Fibroblast of lung (primary cell): ENCODE measurements at regions not wholly inside any gene's neighbourhood (a gene's known extent, or its start where the extent isn't known, plus 50 kb on each side); places are given as distances from the start of the nearest gene placed in this dataset.

ENCODE experiments used
- DNase-seq, 2 donors: peaks; one replicate each; pipeline versions ENCODE4 v3.0.0 to v3.0.0-alpha.2; 2010; ENCODE audit warnings: low read depth in 2 of 2
- H2AFZ ChIP-seq: 2 replicates; pipeline ENCODE4 v1.5.1; 2012; ENCODE audit warnings: low read length, control low read depth, inconsistent platforms
- H3K27ac ChIP-seq: 2 replicates; pipeline ENCODE4 v1.5.1; 2011; ENCODE audit warnings: low read length, control low read depth; ENCODE audit not compliant: insufficient read depth
- H3K27me3 ChIP-seq: 2 replicates; pipeline ENCODE4 v1.5.1; 2011; ENCODE audit warnings: mild to moderate bottlenecking, low read length; ENCODE audit not compliant: control insufficient read depth, insufficient read depth
- H3K36me3 ChIP-seq: 2 replicates; pipeline ENCODE4 v1.5.1; 2011; ENCODE audit warnings: low read length; ENCODE audit not compliant: control insufficient read depth, insufficient read depth
- H3K4me1 ChIP-seq: 2 replicates; pipeline ENCODE4 v1.5.1; 2011; ENCODE audit warnings: low read length; ENCODE audit not compliant: control insufficient read depth, insufficient read depth; ENCODE audit errors: extremely low read depth
- H3K4me2 ChIP-seq: 2 replicates; pipeline ENCODE4 v1.5.1; 2011; ENCODE audit warnings: low read length, control low read depth; ENCODE audit not compliant: insufficient read depth; ENCODE audit errors: extremely low read depth
- H3K4me3 ChIP-seq, 4 experiments: fragments of 200-600 bp in 1 of 4; sonication (generic) in 1 of 4; replicated peaks in 1 of 4; 2 replicates each; pipeline ENCODE4 v1.5.1; 2011 to 2016; ENCODE audit warnings: low read length in 4 of 4, low read depth in 3 of 4, mild to moderate bottlenecking in 3 of 4, control low read depth in 2 of 4, inconsistent platforms in 1 of 4, mixed read lengths in 1 of 4; ENCODE audit not compliant: insufficient read depth in 1 of 4; ENCODE audit errors: control extremely low read depth in 1 of 4
- H3K79me2 ChIP-seq: 2 replicates; pipeline ENCODE4 v1.5.1; 2012; ENCODE audit warnings: mild to moderate bottlenecking, low read length, inconsistent platforms; ENCODE audit not compliant: control insufficient read depth, insufficient read depth
- H3K9ac ChIP-seq: 2 replicates; pipeline ENCODE4 v1.5.1; 2011; ENCODE audit warnings: mild to moderate bottlenecking, low read length, control low read depth; ENCODE audit not compliant: insufficient read depth
- H3K9me3 ChIP-seq: 2 replicates; pipeline ENCODE4 v1.5.1; 2012; ENCODE audit warnings: low read depth, low read length; ENCODE audit not compliant: control insufficient read depth, insufficient read depth
- H4K20me1 ChIP-seq: 2 replicates; pipeline ENCODE4 v1.5.1; 2011; ENCODE audit warnings: low read length; ENCODE audit not compliant: control insufficient read depth, insufficient read depth; ENCODE audit errors: extremely low read depth
- CTCF ChIP-seq, 2 donors: IDR thresholded peaks in 1 of 2; conservative IDR thresholded peaks in 1 of 2; 1 replicate in 1 of 2; 2 replicates in 1 of 2; pipeline ENCODE4 v1.5.1; 2011 to 2012; ENCODE audit warnings: low read length in 2 of 2, control low read depth in 1 of 2, inconsistent platforms in 1 of 2, low read depth in 1 of 2, mild to moderate bottlenecking in 1 of 2
- EZH2 ChIP-seq: IDR thresholded peaks from 2 replicates; pipeline ENCODE4 v1.5.1; 2012; ENCODE audit warnings: low read length, control low read depth, mild to moderate bottlenecking; ENCODE audit errors: missing control alignments

DNA sequence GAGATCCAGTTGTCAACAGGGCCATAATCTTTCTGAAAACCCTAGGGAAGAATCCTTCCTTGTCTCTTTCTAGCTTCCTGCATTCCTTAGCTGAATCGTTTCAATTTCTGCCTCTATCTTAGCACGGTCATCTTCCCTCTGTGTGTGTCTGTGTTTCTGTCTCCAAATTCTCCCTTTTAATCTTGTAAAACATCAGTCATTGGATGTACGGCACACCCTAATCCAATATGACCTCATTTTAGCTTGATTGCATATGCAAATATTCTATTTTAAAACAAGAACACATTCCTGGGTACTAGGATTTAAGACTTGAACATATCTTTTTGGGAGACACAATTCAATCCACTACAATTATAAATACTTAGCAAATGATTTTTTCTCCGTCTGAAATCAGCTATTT is 600.3 kb downstream of the GBE1 start:
- no peak overlapping the region for H3K4me2 ChIP-seq
- no peak overlapping the region for H3K4me3 ChIP-seq
- no peaks in the 10 kb centered on the region for H3K4me1 ChIP-seq
- H4K20me1 ChIP-seq = no peaks in the 10 kb centered on the region
- no peak for DNase-seq
- H3K9me3 ChIP-seq = no peaks in the 10 kb centered on the region
- H3K36me3 ChIP-seq = no peaks in the 10 kb centered on the region
- no peak overlapping the region for H3K9ac ChIP-seq
- H2AFZ ChIP-seq = no peak overlapping the region
- no peak overlapping the region for H3K27ac ChIP-seq
- no peaks in the 10 kb centered on the region for H3K27me3 ChIP-seq
- no peak for TF ChIP-seq CTCF (conservative IDR thresholded peaks at IDR 0.05 in 1 of 2, IDR thresholded peaks at IDR 0.05 in 1 of 2; ENCODE audit: low read depth in 1 of 2, low read length in 2 of 2)
- TF ChIP-seq EZH2 = no peak
- H3K79me2 ChIP-seq = no peaks in the 10 kb centered on the region

DNA sequence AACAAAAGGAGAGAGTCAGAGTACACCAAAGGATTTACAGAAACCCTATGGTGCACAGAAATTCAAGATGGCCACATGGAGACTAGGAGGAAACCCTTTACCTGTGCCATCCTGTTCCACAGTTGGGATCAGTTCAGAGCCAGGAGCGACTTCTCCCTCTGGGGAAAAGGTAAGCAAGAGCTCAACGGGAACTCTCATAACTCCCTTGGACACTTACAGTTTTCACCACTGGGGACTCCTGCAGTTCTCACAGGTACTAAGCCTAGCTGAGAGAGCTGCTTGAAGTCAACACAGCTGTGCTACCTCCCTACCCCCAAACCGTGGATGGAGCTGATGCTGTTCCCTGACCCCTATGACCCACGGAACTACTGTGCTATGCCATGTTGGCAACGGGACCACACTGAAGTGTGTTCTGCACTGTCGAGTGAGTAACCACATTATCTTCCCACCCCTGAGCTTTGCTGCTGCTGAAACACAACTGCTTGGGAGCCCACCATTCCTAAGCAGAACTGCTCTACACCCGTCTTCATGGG is 606.8 kb downstream of the GBE1 start:
- Histone ChIP-seq H3K4me3 (no peak overlapping the region), H2AFZ (no peak overlapping the region), H3K27ac (no peak overlapping the region), H3K27me3 (no peaks in the 10 kb centered on the region), H3K36me3 (no peaks in the 10 kb centered on the region), H3K79me2 (no peaks in the 10 kb centered on the region), H3K4me2 (no peak overlapping the region), H4K20me1 (no peaks in the 10 kb centered on the region), H3K4me1 (no peaks in the 10 kb centered on the region), H3K9ac (no peak overlapping the region), H3K9me3 (no peaks in the 10 kb centered on the region)
- TF ChIP-seq EZH2 = no peak
- TF ChIP-seq CTCF (conservative IDR thresholded peaks at IDR 0.05 in 1 of 2, IDR thresholded peaks at IDR 0.05 in 1 of 2; ENCODE audit: low read depth in 1 of 2, low read length in 2 of 2) = no peak
- no peak for DNase-seq

GRCh38 chr3:81152156-81152555 is 609.3 kb downstream of the GBE1 start:
- no peaks in the 10 kb centered on the region for H4K20me1 ChIP-seq
- no peaks in the 10 kb centered on the region for H3K79me2 ChIP-seq
- H3K4me1 ChIP-seq = no peaks in the 10 kb centered on the region
- no peak overlapping the region for H3K4me3 ChIP-seq
- no peaks in the 10 kb centered on the region for H3K36me3 ChIP-seq
- peak in 1 of 2 donors; percentile 0 for DNase-seq
- no peaks in the 10 kb centered on the region for H3K9me3 ChIP-seq
- H3K27ac ChIP-seq = no peak overlapping the region
- H2AFZ ChIP-seq = no peak overlapping the region
- TF ChIP-seq EZH2 (no peak), CTCF (conservative IDR thresholded peaks at IDR 0.05 in 1 of 2, IDR thresholded peaks at IDR 0.05 in 1 of 2; ENCODE audit: low read depth in 1 of 2, low read length in 2 of 2) (no peak)
- H3K9ac ChIP-seq = no peak overlapping the region
- no peak overlapping the region for H3K4me2 ChIP-seq
- H3K27me3 ChIP-seq = no peaks in the 10 kb centered on the region
